A204.1 (cell line): ENCODE measurements at regions not wholly inside any gene's neighbourhood (a gene's known extent, or its start where the extent isn't known, plus 50 kb on each side); places are given as distances from the start of the nearest gene placed in this dataset.
A peak's percentile ranks its signal among the peaks of the same experiment; 100 is the strongest.

Experiments
- FAIRE-seq: peaks from 2 replicates; lab custom pipeline; 2012; peaks lifted over from hg19 to GRCh38; lab: Jason Lieb, UNC

DNA sequence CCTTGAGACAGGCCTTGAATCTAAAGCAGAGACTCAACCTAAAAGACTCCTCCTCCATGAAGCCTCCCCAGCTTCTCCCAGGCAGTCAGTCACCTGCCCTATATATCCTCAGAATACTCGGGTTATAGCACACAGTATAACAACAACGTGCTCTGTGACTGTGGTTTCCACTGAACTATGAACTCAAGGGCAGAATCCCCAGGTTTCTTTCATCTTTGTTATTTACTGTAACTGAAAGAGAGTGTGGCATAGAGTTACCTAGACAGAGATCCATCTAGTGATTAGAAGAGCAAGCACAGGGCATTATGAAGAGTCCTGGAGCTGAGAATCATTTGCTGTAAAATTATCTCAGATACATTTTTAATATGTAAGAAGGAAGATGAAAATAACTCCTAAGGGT is 281.6 kb upstream of the ZNF521 start:
- no peak for FAIRE-seq

DNA sequence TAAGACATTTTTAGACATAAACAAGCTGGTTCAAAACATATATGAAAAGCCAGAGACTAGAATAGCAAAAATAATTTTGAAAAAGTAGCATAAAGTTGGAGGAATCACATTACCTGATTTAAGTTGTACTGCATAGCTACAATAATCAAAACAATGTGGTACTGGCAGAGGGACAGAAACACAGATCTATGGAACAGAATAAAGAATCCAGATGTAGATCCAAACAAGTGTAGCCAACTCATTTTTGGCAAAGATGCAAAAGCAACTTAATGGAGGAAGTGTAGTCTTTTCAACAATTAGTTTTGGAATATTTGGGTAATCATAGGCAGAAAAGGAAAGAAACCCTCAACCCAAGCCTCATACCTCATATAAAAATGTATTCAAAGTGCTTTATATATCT is 278.7 kb upstream of the ZNF521 start:
- no peak for FAIRE-seq

DNA sequence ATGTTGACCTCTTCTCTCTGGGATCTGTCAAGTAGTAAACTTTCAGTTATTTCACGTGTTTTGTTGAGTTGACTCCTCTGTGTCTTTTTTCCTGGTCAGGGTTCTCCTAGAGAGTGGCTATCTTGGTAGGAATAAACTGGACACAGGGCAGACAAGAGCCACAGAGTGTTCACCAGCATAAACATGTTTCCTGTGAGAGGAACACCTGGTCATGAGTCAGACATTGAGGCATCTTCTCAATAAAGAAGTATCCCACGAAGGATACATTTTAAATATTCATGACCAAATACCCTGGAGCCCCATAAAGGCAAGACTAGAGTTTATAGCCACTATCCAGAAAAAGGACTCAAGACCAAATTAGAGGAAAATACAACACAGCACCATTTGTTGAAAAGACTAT is 269.7 kb upstream of the ZNF521 start:
- no peak for FAIRE-seq

DNA sequence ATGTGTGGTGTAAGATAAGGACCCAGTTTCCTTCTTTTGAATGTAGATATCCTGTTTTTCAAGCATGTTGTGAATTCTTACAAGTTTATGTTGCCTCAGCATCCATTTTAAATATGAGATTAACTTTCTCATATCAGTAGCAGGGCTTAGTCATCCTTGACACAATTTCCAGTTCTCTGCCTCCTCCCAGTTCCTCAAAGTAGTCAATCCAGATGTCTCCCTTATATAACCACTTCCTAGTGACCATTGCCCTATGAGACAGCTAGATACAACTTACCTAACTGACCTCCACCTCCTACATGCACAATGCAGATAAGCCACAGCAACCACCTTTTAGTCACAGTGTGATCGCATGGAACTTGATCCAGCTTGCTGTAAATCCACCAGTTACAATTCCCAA is 269.2 kb upstream of the ZNF521 start:
- no peak for FAIRE-seq

DNA sequence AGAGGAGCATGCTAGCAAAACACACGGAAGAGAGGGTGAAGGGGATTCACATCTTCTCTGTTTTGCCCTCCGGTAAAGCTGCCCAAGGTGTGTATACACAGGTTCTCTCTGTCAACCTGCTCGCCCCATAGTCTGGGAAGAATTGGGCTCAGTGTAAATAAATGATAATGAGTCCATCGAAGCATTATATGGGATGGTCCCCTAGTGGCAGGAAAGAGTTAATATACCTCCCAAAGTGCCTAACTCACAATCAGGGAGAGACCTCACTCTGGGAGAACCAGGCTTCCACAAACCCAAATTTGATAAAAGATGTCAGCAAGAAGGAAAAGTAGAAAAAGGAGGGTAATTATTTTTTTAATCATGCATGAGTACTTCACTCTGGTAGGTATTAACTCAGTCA is 262.2 kb upstream of the ZNF521 start:
- no peak for FAIRE-seq

DNA sequence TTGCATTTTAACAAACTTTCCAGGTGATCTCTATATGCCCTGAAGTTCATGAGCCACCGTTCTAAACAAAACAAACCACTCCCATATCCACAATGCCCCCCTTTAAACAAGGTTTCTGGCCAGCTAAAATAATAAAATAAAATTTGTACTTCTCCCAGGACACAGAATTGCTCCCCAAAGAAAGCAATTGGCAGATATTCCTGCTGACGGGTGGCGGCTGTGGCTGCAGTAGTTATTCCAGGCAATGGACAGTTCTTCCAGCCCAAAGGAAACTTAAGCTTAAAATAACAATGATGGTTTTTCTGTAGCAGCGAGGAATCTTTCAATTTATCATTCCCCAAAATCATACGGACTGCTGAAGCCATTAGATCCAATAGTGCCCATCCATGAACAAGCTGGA is 260.5 kb upstream of the ZNF521 start:
- FAIRE-seq: no peak

DNA sequence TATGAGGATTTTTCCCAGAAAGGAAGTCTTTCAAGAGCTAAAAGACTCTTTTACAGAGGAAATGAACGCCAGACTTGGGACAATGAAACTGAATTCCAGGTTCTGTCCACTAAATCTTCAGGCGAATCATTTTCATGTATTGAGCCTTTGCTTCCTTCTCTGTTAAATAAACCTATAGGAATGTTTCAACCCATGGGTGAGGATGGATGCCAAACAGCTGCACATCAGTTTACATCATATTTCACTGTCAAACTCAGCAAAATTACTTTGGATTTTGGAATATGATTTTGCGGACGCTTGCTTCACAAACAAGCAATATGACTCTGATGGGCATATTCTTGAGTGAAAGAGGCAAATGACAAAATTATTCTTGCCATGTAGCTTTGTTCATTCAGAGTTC is 256.1 kb upstream of the ZNF521 start:
- FAIRE-seq: no peak

DNA sequence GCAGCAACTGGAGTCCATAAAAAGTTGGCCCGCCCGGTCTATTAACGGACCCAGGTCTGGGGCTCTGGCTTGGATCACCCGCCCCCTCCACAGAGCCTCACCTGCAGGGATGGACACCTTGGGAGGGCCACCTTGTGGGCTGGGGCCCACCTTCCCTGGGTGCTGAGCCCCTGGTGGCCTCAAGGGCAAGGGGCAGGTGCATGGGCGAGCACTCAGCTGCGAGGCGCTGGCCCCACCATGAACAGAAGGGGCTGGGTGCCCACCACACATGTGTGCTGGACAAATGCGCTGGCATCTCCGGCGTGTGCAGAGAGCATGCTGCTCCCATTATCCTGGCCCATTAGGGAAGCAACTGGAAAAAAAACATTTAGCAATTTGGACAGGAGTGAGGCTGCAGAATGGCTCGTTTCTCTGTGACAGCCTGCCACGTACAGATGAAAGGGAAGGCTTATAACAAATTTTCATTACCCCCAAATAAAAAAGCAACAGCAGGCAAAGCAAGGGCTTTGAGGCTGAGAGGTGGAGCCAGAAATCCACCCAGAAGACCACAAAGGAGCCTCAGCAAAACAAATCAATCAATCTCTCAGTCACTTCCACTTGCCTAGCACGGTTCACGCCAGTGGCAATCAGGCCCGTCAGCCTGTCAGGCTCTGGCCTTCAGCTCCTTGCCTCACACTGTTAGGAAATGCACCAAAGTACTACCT is 253.1 kb upstream of the ZNF521 start:
- no peak for FAIRE-seq

DNA sequence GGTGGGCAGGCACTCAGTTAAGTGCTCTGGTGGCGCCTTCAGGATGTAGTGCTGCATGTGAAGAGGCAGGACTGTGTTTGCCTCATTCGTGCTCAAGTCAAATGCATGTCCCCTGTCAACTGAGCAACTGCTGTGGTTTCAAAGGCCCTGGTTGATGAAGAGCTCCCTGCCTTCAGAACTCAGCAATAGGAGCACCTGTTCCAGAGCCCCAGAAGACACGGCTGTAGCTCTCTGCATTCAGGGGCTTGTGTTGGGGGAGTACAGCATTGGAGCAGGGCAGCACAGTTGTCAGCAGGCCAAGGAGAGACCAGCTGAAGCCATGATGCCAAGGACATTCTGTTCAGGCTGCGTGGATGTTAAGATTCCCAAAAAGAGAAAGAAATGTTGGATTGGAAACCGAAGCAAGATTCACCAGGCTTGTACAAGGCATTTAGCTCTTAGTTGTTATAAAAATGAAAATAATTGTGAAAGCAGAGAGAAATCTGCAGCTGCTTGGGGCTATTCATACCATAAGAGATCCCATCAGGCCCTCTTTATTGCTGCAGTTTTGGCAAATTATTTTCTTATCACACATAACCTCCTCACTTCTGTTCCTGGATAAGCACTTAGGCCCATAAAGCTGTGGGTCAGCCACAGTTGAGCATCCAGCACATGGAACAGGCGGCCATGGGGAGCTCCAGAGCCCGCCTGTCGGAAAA is 252.4 kb upstream of the ZNF521 start:
- no peak for FAIRE-seq

DNA sequence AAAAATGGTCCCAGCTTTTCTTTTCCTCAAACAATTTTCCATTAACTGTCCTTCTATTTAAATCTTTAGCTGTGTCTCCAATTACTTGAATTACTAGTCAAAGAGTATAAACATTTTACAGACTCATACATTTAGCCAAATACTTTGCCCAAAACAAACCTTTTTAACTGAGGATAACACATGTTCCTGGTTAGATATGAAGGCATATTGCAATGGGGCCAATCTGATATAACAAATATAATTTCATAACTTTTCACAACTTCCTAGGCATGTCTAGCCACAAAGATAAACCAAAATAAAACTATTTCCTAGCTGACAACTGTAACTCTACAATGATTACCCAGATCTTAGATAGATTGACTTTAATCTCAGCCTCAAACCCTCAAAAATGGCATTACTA is 247.5 kb upstream of the ZNF521 start:
- no peak for FAIRE-seq

DNA sequence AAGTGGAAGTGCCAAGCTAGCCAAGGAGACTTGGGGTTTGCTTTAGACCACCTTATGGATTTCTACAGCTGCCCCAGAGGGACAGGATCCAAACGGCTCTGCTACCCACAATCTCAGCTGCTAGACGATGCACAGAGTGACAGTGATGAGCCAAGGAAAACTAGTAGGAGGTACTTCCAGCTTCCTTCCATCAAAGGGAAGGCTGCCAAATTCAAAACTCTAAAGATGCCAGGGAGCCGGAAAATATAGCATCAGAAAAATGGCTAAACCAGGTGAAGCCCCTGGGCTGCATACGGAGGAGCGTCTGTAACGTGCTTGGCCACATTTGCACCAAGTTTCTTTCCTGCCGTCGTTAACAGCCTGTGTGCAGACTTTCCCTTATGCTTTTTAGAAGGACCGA is 245.5 kb upstream of the ZNF521 start:
- no peak for FAIRE-seq

DNA sequence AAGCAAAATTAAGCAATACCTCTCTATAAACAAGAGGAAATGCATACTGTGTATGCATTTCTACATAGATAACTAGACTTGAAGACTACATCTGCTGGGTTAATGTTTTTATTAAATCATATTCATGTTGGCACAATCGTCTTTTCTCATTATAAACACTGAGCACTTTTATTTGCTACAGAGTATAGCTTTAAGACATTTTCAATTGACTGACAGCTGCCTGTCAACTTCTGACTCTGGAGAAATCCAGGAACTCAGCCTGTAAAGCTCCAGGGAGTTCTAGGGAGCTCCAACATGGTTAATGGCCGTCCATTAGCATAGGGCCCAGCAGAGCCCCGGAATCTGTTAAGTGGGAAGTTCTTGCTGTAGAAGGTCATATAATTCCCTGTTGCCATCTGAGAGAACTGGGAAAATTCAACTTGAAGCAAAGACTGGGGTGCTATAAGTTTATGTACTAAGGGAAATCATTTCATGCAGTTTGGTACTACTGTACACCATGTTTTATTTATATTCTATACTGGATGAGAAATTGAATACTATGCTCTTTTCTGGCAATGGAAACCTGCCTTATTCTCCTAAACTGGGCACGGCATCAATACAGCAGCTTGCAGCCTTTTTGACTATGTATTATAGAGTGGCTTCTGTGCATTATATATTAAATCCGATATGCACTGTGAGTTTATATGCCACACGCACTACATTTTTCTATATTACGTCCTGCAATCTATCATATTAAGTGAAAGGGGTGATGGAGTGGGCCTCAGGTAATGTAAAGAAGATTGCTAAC is 243.5 kb upstream of the ZNF521 start:
- FAIRE-seq: no peak

DNA sequence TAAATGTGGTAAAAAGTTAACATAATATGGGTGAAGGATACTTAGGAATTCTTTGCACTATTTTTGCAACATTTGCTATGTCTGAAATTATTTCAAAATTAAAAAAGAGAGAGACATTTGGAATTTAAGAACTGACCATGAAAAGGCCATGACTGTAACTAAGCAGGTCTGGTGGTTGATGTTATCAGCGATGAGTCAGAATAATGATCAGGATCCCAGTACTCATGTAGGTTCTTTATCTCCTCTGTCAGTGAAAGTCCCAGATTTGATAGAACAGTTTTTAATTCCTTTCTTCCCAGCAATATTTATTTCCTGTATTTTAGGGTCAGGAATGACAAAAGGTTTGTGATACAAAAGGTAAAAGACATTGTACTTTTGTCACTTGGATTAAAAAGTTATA is 242.4 kb upstream of the ZNF521 start:
- no peak for FAIRE-seq

DNA sequence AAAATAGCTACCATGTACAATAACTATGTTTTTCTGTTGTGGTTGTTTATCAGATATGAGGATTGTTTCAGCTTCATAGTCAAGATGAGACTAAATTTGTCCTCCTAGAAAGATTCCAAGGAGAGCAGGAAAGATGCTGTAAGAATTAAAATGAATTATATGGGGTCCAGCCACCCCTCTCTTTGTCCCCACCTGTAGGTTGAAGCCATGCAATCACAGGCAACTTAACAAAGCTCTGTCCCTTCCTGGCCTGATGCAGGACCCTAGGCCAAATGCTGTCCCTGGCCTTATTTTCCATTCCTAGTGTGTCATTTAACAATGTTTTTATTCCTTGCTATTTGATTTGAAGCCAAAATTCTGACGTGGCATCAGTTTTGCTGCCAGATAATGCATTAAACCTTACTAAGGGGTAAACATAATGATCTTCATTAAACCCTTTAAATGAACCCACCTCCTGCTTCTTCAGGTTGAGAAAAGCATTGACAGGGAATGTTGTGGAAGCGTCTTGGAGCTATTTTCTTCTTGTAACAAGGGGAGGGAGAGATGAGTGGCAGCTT is 240.9 kb upstream of the ZNF521 start:
- no peak for FAIRE-seq

DNA sequence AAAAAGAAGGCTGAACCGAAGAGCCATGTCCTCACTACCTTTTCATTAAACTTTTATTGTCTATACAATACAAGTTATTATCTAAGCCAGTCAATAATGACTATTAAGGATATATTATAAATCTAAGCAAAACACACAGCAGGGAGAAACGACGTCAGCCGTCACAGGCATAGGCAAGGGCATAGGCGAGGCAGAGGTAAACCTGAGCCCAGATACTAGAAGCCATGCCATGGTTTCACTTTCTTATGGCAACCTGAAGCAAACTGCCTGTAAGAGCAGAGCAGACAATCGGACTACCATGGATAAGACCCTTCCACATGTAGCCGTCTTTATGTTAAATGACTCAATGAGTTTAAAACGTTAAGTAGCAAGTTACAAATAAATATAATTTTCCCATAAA is 238.5 kb upstream of the ZNF521 start:
- no peak for FAIRE-seq

DNA sequence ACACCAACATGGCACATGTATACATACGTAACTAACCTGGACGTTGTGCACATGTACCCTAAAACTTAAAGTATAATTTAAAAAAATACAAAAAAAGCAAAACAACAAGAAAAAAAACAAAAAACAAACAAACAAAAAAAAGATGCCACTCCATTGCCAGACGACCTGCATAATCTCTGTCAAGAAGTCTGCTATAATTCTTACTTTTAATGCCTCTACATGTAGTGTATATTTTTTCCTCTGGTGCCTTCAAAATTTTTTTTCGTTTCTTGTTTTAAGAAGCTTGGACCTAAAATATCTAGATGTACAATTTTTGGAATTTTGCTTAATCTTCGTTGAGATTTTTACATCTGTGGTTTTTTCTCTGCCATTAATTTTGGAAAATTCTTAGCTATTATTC is 235.6 kb upstream of the ZNF521 start:
- FAIRE-seq: no peak

DNA sequence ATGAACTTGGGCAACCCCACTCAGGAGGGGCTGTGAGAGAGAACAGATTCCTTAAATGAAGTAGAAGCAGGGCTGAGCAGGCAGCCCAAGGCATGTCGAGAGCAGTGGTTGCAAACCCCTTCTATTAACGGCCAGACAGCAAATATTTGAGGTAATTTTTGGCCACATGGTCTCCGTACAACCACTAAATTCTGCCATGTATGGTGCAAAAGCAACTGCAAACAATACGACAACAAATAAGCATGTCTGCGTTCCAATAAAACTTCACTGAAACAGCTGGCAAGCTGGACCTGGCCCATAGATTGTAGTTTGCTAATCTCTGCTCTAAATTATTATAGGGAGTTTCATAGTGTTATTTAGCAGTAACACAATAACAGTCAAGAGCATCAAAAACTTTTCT is 217.0 kb upstream of the ZNF521 start:
- FAIRE-seq: no peak

DNA sequence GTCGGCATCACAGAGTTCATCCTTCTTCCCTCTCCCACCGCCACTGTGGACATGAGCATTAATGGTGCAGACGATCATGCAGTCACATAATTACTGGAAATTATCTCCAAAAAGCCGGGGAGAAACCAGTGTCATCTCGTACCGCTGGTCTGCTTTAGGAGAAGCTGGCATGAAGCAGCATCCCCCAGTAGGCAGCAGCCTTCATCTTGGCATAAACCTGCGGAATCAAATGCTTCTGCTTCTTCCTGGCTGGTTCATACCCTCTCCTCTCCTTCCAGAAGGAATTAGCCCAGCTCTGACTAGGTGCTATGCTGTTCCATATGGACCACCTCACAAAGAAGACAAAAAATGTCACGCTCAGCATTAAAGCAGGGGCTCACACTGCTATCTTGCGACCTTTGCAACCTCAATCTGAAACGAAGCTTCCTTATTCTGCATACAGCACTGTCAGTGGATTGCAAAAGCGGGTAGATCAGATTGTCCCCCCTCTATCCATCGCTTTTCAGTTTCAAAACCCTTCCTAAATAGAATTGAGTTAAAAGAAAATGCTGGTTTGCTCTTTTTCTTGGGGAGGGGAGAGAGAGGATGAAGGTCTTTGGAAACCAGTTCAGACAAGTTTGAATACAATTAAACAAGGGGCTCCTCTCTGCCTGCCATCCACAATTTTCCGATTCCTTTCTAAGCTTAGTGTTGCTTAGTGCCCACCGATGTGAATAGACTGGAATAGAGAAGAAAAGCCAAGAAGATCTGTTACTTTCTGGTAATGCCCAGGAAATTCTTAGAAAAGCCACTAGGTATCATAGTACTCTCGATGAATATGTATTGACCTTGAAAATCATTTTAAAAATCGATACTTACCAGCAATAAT is 212.1 kb upstream of the ZNF521 start:
- no peak for FAIRE-seq

DNA sequence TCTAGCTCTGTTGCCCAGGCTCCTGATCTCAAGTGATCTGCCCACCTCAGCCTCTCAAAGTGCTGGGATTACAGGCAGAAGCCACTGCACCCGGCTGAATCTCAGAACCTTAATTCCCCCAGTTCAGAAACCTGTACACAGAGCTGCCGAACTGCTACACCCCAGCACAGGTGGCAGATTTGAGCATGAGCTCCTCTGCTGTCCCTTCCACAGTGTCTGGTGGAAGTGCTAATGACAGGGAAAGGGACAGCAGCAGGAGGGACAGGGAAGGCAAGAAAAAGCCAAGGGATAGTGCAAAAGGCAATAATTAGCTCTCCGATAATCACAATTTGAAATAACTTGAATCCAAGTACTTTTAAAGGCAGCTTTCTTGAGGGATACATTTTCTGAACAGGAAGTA is 211.4 kb upstream of the ZNF521 start:
- no peak for FAIRE-seq

DNA sequence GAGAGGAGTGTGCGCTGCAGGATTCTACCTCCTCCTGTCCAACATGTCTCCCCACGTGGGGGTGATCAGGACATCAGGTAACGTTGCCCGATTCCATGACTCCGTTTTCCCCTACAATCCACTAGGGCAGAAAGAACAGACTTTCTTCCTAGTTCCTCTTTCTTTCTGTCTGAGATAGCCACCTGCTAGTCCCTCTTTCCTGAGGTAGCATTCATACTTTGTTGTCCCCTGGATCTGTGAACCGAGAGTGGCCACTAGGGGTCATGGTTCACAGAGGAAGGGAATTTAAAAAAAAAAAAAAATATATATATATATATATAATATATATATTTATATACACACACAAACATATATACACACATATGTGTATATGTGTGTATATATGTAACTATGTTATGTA is 210.0 kb upstream of the ZNF521 start:
- peak; percentile 91 for FAIRE-seq

DNA sequence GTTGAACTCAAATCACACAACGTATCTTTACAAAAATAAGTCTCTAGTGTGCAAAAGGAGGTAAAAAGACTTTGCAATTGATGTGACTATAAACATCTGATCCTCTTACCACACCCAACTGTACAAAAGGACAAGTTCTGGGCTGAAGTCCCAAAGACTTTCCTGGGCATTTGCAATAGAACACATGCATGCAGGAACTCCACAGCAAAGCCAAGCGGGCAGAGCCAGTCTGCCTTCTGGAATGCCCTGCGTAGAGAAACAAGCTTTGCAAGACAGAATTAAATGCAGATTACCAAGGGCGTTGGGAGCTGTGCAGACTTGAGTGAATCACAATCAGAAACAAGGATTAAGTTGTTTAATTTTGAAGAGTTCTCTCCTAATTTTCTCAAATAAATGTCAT is 208.4 kb upstream of the ZNF521 start:
- no peak for FAIRE-seq

DNA sequence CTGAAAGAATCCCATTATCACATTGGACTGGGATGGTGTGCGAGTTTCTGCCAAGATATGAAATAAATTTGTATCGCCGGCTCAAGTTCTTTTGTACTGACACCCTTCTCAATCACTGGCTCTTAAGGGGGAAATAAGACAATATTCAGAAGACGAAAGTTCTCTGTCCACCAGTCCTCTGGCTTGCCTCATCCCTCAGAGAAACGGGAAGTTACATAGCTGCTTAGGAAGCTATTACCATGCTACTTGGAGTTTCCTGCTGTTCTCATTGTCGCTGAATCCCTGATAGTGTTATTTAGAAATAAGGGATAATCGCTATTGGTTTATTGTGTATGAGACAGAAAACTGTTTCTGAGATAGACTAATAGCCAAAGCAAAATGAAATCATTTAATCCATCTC is 205.0 kb upstream of the ZNF521 start:
- FAIRE-seq: no peak
